ENCODE measurements at regions not wholly inside any gene's neighbourhood (a gene's known extent, or its start where the extent isn't known, plus 50 kb on each side); places are given as distances from the start of the nearest gene placed in this dataset.
"Not testable (repeated sequence)": the region's sequence is repeated elsewhere in the genome, so short reads cannot be mapped to it uniquely, and the experiment has no call there.

GRCh38 chr10:37733822-37734221 is 123.6 kb downstream of the ZNF248 start:
- peak; percentile 28 for DNase-seq

- no peak for DNase-seq
These were observed 124.7 kb downstream of the ZNF248 start for GRCh38 chr10:37732685-37733084.

DNA sequence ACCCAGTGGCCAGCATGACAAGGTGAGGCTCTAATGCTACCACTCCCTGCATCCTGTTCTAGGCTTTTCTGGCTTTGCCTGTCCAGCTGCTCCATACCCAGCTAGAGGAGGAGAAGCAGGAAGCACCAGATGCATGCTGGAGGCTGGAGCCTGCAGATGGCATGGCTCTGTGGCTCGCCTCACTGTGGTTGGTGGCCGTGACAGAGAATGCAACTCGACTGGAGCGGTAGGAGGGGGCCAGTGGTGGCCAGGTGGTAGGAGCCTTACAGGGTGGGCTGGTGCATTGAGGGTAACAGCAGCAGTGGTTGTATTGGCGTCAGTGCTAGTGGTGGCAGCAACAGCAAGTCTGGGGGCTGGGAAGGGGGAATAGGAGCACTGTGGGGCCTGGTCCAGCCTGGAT is 128.6 kb downstream of the ZNF248 start:
- no peak for DNase-seq

GRCh38 chr10:37727491-37728352 is 129.7 kb downstream of the ZNF248 start:
- DNase-seq, result no peak

DNA sequence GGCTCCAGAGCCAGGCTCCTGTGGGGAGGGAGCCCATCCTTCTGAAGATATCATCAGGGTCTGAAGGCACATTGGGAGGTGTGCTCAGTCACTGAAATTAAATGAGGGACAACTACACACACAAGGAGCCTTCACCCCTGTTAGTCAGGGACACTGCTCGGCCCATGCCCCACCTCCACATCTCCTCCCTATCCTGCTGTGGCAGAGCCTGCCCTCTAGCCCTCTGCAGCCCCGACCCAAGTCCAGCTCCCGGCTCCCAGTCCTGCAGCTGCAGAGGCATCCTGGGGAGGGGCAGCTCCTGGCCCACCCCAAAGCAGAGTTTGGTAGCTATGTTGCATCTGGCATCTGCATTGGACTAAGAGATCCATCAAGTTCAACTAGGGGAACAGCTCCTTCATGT is 136.3 kb downstream of the ZNF248 start:
- DNase-seq, result no peak

DNA sequence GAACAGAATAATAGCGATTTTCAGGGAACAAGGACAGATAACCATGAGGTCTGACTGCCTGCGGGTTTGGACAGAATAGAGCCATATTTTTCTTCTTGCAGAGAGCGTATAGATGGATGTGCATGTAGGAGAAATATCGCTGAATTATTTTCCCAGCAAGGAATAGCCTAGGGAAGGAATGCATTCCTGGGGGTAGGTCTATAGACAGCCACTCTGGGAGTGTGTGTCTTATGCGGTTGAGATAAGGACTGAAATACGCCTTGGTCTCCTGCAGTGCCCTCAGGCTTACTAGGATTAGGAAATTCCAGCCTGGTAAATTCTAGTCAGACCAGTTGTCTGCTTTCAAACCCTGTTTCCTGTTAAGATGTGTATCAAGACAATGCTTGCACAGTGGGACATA is 139.3 kb downstream of the ZNF248 start:
- DNase-seq, result not testable (repeated sequence)

DNA sequence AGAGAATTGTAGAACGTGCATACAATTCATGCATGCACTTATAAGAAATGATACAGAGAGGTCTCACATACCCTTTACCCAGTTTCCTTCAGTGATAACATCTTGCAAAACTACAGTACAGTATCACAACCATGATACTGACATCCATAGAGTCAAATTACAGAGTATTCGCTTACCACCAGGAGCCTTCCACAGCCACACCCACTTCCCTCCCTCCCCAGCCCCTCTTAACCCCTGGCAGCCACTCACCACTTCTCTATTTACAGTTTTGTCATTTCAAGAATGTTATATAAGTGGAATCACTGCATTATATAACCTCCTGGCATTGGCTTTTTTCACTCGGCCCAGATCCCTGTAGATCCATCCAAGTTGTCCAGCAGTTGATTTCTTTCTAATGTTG is 143.8 kb downstream of the ZNF248 start:
- DNase-seq, result no peak

DNA sequence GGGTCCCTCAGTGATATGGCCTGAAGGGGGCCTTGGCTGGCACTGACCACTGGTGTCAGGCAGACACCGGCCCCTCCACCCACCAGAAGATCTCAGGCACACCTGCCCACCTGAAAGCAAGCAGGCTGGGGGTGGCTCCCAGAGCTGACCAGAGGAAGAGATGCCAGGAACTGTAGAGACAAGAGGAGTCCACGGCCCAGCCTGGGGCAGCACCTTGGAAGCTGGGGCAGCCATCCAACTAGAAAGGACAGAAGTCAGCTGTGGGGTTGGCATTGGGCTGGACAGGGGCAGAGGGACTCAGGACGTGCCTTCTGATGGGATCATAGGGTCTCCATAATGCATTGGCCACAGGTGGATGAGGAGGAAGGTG is 144.3 kb downstream of the ZNF248 start:
- no peak for DNase-seq

DNA sequence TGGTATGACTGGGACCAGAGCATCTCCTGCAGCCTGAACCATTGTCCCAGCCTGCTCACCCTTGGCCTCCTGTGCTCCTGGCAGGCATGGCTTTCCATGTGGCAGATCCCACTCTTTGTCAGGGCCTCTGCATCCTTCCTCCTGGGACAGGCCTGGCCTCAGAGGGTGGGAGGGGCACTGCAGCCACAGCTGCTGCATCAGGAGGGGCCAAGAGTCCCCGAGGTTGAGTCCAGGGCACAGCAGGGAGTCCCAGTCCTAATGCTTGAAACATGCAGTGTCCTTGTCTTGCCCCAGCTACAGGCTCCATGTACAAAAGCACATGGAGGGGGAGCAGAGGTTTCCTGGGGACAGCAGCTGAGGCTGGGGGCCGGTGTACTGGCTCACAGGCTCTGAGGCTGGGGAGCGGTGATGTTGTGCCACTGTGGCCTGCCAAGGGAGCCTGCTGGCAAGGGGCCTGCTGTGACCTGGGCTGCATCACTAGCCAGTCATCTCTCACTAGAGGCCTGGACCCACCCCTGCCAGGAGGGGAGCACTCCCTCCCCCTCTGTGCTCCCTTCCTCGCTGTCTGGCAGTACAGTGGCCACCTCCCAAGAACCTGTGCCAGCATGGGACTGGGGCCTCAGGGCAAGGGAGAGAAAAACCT is 144.8 kb downstream of the ZNF248 start:
- DNase-seq, result no peak

GRCh38 chr10:37711617-37712488 is 145.6 kb downstream of the ZNF248 start:
- no peak for DNase-seq

GRCh38 chr10:37710831-37711616 is 146.4 kb downstream of the ZNF248 start:
- no peak for DNase-seq

- DNase-seq, result no peak
These were observed 149.4 kb downstream of the ZNF248 start for GRCh38 chr10:37707829-37708578.

DNA sequence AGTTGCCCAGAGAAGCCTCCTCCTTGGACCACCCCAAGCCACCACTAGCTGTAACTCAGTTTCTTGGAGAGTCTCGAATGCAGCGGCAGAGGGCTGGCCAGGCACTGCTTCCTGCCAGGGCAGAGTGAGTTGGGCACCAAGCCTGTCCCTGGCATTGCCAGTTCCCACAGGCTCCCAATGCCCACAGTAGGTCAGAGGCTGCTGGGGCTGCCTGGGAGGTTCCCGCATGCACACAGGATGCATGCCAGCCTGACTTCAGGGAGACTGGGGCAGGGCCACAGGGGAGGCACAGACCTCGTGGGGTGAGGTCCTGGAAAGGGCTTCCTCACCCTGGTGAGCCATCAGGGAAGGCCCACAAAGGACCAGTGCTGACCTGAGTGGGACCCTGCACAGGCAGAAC is 152.8 kb downstream of the ZNF248 start:
- DNase-seq, result no peak

DNA sequence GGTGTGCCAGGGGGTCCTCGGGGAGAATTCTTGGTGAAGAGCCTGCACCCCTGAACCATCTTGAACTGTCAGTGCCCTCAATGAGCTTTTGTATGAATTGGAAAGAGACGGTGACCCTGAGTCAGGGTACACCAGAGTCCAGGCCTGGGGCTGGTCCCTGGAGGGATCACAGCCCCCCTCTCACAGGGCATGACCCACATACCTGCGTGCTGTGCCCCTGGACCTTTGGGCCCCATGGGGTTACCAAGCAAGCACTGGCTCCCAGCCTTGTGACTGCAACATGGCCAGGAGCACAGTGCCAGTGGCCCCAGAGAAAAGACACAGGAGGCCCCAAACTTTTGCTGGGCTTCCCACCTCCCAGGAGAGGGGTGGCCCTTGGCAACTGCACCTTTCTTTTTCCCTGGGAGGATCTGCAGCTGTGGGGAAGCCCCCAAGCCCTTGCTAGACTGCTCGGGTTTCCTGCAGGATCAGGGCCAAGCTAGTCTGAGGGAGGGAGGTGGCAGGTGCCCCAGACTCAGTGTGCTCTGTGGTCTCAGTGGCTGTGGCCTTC is 153.5 kb downstream of the ZNF248 start:
- no peak for DNase-seq

- no peak for DNase-seq
These were observed 154.3 kb downstream of the ZNF248 start for GRCh38 chr10:37703114-37703513.

DNA sequence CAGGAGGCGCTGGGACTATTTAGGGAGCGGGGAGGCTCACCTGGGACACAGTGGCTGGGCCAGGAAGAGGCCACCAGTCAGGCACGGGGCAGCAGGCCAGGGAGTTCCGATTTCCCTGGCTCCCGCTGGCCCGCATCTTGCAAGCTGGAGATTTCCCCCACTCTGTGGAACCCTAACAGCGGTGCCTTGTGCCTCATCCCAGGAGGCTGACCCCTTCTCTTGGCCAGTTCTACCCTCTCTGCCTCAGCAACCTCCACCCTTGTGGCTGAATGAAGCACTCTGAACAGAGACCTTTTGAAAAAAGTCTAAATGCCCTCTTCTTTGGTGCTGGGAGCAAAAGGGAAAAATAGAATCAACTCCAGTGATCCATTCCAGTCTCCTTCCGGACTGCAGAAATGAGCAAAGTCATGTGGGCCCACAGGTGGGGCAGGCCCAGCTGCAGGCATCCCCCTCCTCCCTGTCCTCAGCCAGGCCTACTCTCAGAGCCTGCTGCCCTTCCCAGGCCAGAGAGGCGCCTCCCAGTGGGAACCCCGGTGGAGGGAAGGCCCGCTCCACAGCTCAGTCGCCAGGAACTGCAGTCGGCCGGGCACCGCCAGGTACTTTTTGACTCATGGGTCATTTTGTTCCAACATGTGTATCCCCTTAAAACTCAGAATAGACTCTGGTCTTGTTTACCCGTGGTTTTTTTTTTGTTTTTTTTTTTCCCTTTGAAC is 155.5 kb downstream of the ZNF248 start:
- no peak for DNase-seq

GRCh38 chr10:37700886-37701780 is 156.3 kb downstream of the ZNF248 start:
- no peak for DNase-seq

- DNase-seq, result no peak
These were observed 169.8 kb downstream of the ZNF248 start for GRCh38 chr10:37687581-37687980.

- DNase-seq, result no peak
These were observed 171.4 kb downstream of the ZNF248 start for GRCh38 chr10:37685741-37686683.

All from activated CD4-positive, alpha-beta T cell treated with anti-CD3 and anti-CD28 coated beads, Interleukin-2, Interleukin-6, amounts not matched to agents 100 ng/mL and 50 ng/mL, durations not matched to agents 16 hours and 8 hours (primary cell).